ENCODE measurements at regions not wholly inside any gene's neighbourhood (a gene's known extent, or its start where the extent isn't known, plus 50 kb on each side); places are given as distances from the start of the nearest gene placed in this dataset.
A peak's percentile ranks its signal among the peaks of the same experiment; 100 is the strongest.

- H3K36me3 ChIP-seq: no peaks in the 10 kb centered on the region
- DNase-seq (ENCODE audit: extremely low spot score in 2 of 2): no peak
- H3K27ac ChIP-seq: no peak overlapping the region
- H3K4me3 ChIP-seq: no peak overlapping the region
- intact Hi-C loops (cut with DNase I): no loop called here
- H3K27me3 ChIP-seq: no peaks in the 10 kb centered on the region
- no peaks in the 10 kb centered on the region for H3K4me1 ChIP-seq
- TF ChIP-seq CTCF (IDR thresholded peaks at IDR 0.05): no peak
- no peak for TF ChIP-seq POLR2A (IDR thresholded peaks at IDR 0.05)
- TF ChIP-seq POLR2AphosphoS5 (IDR thresholded peaks at IDR 0.05; ENCODE audit: insufficient read depth in 1 of 2, low read depth in 1 of 2): no peak
- H3K9me3 ChIP-seq: no peaks in the 10 kb centered on the region
These were observed 246.8 kb upstream of the JARID2 start for GRCh38 chr6:14999106-14999505.

DNA sequence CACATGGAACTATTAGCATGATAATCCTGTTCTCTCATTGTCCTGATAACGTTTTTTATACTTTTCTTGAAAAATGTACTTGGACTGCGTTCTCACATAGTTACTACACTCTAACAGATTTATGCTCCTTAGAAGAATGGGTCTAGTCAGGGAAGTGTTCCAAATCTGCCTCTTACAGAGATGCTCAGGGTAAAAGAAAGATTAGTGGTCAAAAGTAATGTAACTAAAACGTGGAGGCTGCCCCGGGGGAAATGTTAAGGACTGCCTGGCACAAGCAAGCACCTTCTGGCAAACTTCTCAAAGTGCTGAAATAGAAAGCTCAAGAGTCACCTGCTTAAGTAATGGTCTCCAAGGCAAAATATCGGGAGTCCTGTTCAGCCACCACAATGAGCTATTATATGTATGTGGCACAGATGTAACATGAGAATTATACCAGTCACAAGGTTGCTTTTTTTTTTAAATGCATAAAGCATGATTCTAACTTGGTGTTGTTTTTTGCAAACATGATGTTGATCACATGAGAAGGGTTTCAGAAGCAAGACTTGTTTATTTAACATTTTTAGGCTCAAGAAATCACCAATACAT lies 244.5 kb upstream of the JARID2 start:
- no peak overlapping the region for H3K27ac ChIP-seq
- H3K27me3 ChIP-seq: no peaks in the 10 kb centered on the region
- H3K36me3 ChIP-seq: no peaks in the 10 kb centered on the region
- intact Hi-C loops (cut with DNase I): no loop called here
- H3K4me1 ChIP-seq: no peaks in the 10 kb centered on the region
- TF ChIP-seq POLR2AphosphoS5 (IDR thresholded peaks at IDR 0.05; ENCODE audit: insufficient read depth in 1 of 2, low read depth in 1 of 2) (no peak), POLR2A (IDR thresholded peaks at IDR 0.05) (no peak), CTCF (IDR thresholded peaks at IDR 0.05) (no peak)
- no peaks in the 10 kb centered on the region for H3K9me3 ChIP-seq
- no peak for DNase-seq (ENCODE audit: extremely low spot score in 2 of 2)
- no peak overlapping the region for H3K4me3 ChIP-seq

DNA sequence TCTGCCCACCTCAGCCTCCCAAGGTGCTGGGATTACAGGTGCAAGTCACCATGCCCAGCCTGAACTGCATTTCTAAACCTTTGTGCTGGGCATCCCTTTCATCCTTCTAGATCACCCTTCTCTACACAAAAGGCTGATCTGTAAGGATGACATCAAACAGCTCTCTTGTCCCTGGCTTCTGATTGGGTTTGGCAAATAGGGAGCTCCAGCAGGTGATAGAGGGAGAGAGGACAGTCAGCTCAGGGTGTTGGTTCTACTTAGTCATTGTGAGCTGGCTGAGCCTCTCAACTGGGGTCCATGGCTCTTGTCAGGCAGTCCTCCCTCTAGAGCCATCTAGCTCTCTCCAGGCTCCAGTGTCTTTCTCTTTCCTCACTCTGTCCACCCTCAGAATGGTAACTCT lies 237.6 kb upstream of the JARID2 start:
- no peak for TF ChIP-seq POLR2A (IDR thresholded peaks at IDR 0.05)
- no peak for TF ChIP-seq CTCF (IDR thresholded peaks at IDR 0.05)
- TF ChIP-seq POLR2AphosphoS5 (IDR thresholded peaks at IDR 0.05; ENCODE audit: insufficient read depth in 1 of 2, low read depth in 1 of 2): no peak
- no peaks in the 10 kb centered on the region for H3K27me3 ChIP-seq
- no peak overlapping the region for H3K4me3 ChIP-seq
- no peak for DNase-seq (ENCODE audit: extremely low spot score in 2 of 2)
- no peaks in the 10 kb centered on the region for H3K36me3 ChIP-seq
- intact Hi-C loops (cut with DNase I): no loop called here
- H3K27ac ChIP-seq: no peak overlapping the region
- H3K9me3 ChIP-seq: no peaks in the 10 kb centered on the region
- H3K4me1 ChIP-seq: no peaks in the 10 kb centered on the region

DNA sequence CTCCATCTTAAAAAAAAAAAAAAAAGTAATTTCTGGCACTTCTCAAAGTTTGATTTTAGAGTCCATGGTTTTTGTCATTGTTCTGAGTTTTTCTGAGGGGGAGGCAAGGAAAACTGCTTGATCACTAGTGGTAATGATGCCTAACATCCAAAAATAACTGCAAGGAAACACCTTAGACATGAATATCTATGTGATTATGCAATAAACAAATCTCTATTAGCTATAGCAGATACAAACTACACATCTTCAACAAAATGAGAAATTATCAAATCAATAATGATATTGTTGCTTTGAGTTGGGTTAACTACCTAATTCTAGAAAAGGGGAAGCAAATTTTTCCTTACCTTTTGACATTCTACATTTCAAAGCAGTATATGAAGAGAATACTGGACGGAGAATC lies 230.9 kb upstream of the JARID2 start:
- H3K4me3 ChIP-seq: no peak overlapping the region
- H3K9me3 ChIP-seq: no peaks in the 10 kb centered on the region
- no peak overlapping the region for H3K27ac ChIP-seq
- H3K4me1 ChIP-seq: no peaks in the 10 kb centered on the region
- no peaks in the 10 kb centered on the region for H3K27me3 ChIP-seq
- intact Hi-C loops (cut with DNase I): no loop called here
- DNase-seq (ENCODE audit: extremely low spot score in 2 of 2): no peak
- TF ChIP-seq POLR2AphosphoS5 (IDR thresholded peaks at IDR 0.05; ENCODE audit: insufficient read depth in 1 of 2, low read depth in 1 of 2): no peak
- TF ChIP-seq CTCF (IDR thresholded peaks at IDR 0.05): no peak
- TF ChIP-seq POLR2A (IDR thresholded peaks at IDR 0.05): no peak
- H3K36me3 ChIP-seq: no peaks in the 10 kb centered on the region

DNA sequence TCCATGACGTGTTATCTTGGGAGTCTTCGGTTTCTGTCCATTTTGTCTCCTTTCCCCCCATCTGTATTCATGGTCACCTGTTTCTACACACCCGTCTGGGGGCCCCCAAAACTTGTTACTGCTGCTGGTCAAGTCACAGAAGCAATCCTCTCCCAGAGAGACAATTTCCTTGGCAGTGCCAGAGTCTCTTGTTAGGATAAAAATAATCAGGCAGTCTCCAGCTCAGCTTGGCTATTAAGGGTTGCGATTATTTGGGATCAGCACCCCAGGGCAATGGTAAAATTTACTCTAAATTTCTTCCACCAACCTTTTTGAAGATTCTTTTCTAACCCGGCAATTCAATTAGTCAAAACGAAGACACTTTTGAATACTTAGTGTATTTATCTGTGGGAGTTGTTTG lies 229.1 kb upstream of the JARID2 start:
- intact Hi-C loops (cut with DNase I): no loop called here

More for the DNA sequence above, 229.1 kb upstream of the JARID2 start:
- peak overlapping the region in 1 of 2 donors; percentile 5 for H3K4me3 ChIP-seq
- no peaks in the 10 kb centered on the region for H3K4me1 ChIP-seq
- no peak for DNase-seq (ENCODE audit: extremely low spot score in 2 of 2)
- H3K27ac ChIP-seq: no peak overlapping the region
- TF ChIP-seq POLR2AphosphoS5 (IDR thresholded peaks at IDR 0.05; ENCODE audit: insufficient read depth in 1 of 2, low read depth in 1 of 2) (no peak), POLR2A (IDR thresholded peaks at IDR 0.05) (no peak), CTCF (IDR thresholded peaks at IDR 0.05) (no peak)
- H3K27me3 ChIP-seq: no peaks in the 10 kb centered on the region
- no peaks in the 10 kb centered on the region for H3K9me3 ChIP-seq
- no peaks in the 10 kb centered on the region for H3K36me3 ChIP-seq
